HepG2 (cell line): ENCODE measurements at regions not wholly inside any gene's neighbourhood (a gene's known extent, or its start where the extent isn't known, plus 50 kb on each side); places are given as distances from the start of the nearest gene placed in this dataset.

Source experiments
- ATAC-seq: fragments of 200-7000 bp; cut with Tn5 transposase; 3 replicates; pipeline ENCODE4 v1.9.1; 2020; ENCODE audit warnings: mild to moderate bottlenecking, moderate library complexity
- BruUV-seq: library from RNA; stranded (reverse); fragments of 400-500 nt; replicated peaks from 2 replicates; lab custom pipeline; 2021; lab: Mats Ljungman, UMichigan
- CTCF ChIA-PET: fragments of 300-600 bp; formaldehyde crosslinking; extraction: SDS; loops from one replicate; lab custom pipeline; 2021; ENCODE audit warnings: low total read pairs, inconsistent platforms, low intra/inter-chr PET ratio; lab: Yijun Ruan, JAX
- POLR2A ChIA-PET: fragments of 350-600 bp; sonication (Branson Sonifier 250); formaldehyde crosslinking; loops from one replicate; lab custom pipeline; 2020; ENCODE audit warnings: antibody characterized with exemption, inconsistent platforms; lab: Yijun Ruan, JAX
- DNase-seq: peaks from one replicate; pipeline ENCODE4 v3.0.0-alpha.2; 2015; ENCODE audit warnings: low spot score
- FAIRE-seq: peaks from 3 replicates; lab custom pipeline; 2011; peaks lifted over from hg19 to GRCh38; lab: Jason Lieb, UNC
- H2AFZ ChIP-seq: one replicate; pipeline ENCODE4 v1.6.1; 2011; ENCODE audit warnings: low read length, inconsistent platforms
- H3K27ac ChIP-seq: fragments of 300-600 bp; 3 replicates; pipeline ENCODE4 v1.8.0; 2011; ENCODE audit warnings: mixed run types, mild to moderate bottlenecking, mixed read lengths, low read length, inconsistent platforms; ENCODE audit not compliant: insufficient read depth; ENCODE audit errors: extremely low read length
- H3K27me3 ChIP-seq, 2 experiments: fragments of 200-600 bp in 1 of 2; 2 replicates in 1 of 2; 3 replicates in 1 of 2; pipeline versions ENCODE4 v1.6.0 to v1.8.0; 2011; ENCODE audit warnings: low read length in 2 of 2, mild to moderate bottlenecking in 2 of 2, moderate library complexity in 2 of 2, inconsistent platforms in 1 of 2; ENCODE audit not compliant: insufficient read depth in 2 of 2, control insufficient read depth in 1 of 2
- H3K36me3 ChIP-seq, 2 experiments: fragments of 200-600 bp in 1 of 2; replicated peaks in 1 of 2; 2 replicates in 1 of 2; 3 replicates in 1 of 2; pipeline versions ENCODE4 v1.5.1 to v1.8.0; 2011; ENCODE audit warnings: low read length in 2 of 2, inconsistent platforms in 1 of 2; ENCODE audit not compliant: insufficient read depth in 2 of 2, control insufficient read depth in 1 of 2
- H3K4me1 ChIP-seq: 2 replicates; pipeline ENCODE4 v1.5.1; 2012; ENCODE audit warnings: low read length, inconsistent platforms; ENCODE audit not compliant: insufficient read depth
- H3K4me2 ChIP-seq: 2 replicates; pipeline ENCODE4 v1.6.0; 2011; ENCODE audit warnings: low read depth, low read length, inconsistent platforms
- H3K4me3 ChIP-seq, 3 experiments: fragments of 200-600 bp in 1 of 3; sonication (generic), shearing (Covaris generic) in 1 of 3; replicated peaks in 1 of 3; 2 replicates each; pipeline ENCODE4 v1.5.1; 2011 to 2016; ENCODE audit warnings: low read length in 3 of 3, inconsistent platforms in 2 of 3, low read depth in 2 of 3, mild to moderate bottlenecking in 2 of 3, control low read depth in 1 of 3, mixed read lengths in 1 of 3; ENCODE audit not compliant: insufficient read depth in 1 of 3
- H3K79me2 ChIP-seq: one replicate; pipeline ENCODE4 v1.6.1; 2011; ENCODE audit warnings: low read length, inconsistent platforms; ENCODE audit not compliant: insufficient read depth
- H3K9ac ChIP-seq: 2 replicates; pipeline ENCODE4 v1.6.0; 2011; ENCODE audit warnings: mild to moderate bottlenecking, low read depth, low read length, inconsistent platforms; ENCODE audit not compliant: insufficient read depth
- H3K9me3 ChIP-seq: 2 replicates; pipeline ENCODE4 v1.5.1; 2012; ENCODE audit warnings: mild to moderate bottlenecking, low read length
- H4K20me1 ChIP-seq: 2 replicates; pipeline ENCODE4 v1.6.0; 2011; ENCODE audit warnings: inconsistent platforms, mild to moderate bottlenecking, low read length, moderate library complexity; ENCODE audit not compliant: insufficient read depth
- BRF2 ChIP-seq: sonication (generic); formaldehyde crosslinking; IDR thresholded peaks from 2 replicates; pipeline ENCODE4 v1.8.1; 2022; ENCODE audit warnings: mild to moderate bottlenecking, missing genetic modification reagents
- DRAP1 ChIP-seq: IDR thresholded peaks from 2 replicates; pipeline ENCODE4 v1.6.1; 2016; ENCODE audit warnings: missing genetic modification reagents, missing compliant biosample characterization
- ETS1 ChIP-seq: sonication (generic); formaldehyde crosslinking; IDR thresholded peaks from 2 replicates; pipeline ENCODE4 v1.4.0; 2020; ENCODE audit warnings: missing genetic modification reagents
- MEF2D ChIP-seq: sonication (generic); formaldehyde crosslinking; IDR thresholded peaks from 2 replicates; pipeline ENCODE4 v1.5.1; 2020; ENCODE audit warnings: mild to moderate bottlenecking, missing genetic modification reagents
- NFKBIZ ChIP-seq: IDR thresholded peaks from 2 replicates; pipeline ENCODE4 v1.6.1; 2018; ENCODE audit warnings: missing genetic modification reagents, missing compliant biosample characterization
- RNF2 ChIP-seq: fragments of 450-650 bp; conservative IDR thresholded peaks from 2 replicates; pipeline ENCODE4 v1.6.1; 2016; ENCODE audit warnings: low read depth
- SUZ12 ChIP-seq: fragments of 150-350 bp; IDR thresholded peaks from 2 replicates; pipeline ENCODE4 v1.6.1; 2014; ENCODE audit warnings: low read depth, low read length
- TBX2 ChIP-seq: sonication (generic); formaldehyde crosslinking; IDR thresholded peaks from 2 replicates; pipeline ENCODE4 v1.5.0; 2020; ENCODE audit warnings: missing genetic modification reagents, mild to moderate bottlenecking, borderline replicate concordance
- ZNF138 ChIP-seq: sonication (generic); formaldehyde crosslinking; IDR thresholded peaks from 2 replicates; pipeline ENCODE4 v1.5.0; 2020; ENCODE audit warnings: mild to moderate bottlenecking, low read depth, missing genetic modification reagents
- ZNF510 ChIP-seq: sonication (generic); formaldehyde crosslinking; IDR thresholded peaks from 2 replicates; pipeline ENCODE4 v1.4.0; 2020; ENCODE audit warnings: low read depth, mild to moderate bottlenecking, missing genetic modification reagents
- ZNF512B ChIP-seq: sonication (generic); formaldehyde crosslinking; IDR thresholded peaks from 2 replicates; pipeline ENCODE4 v1.5.1; 2020; ENCODE audit warnings: missing genetic modification reagents, mild to moderate bottlenecking, borderline replicate concordance
- ZSCAN21 ChIP-seq: sonication (generic); formaldehyde crosslinking; IDR thresholded peaks from 2 replicates; pipeline ENCODE4 v1.8.0; 2022; ENCODE audit warnings: mild to moderate bottlenecking, missing genetic modification reagents, moderate library complexity, borderline replicate concordance
- WGBS: methylation state at CpG from one replicate; pipeline ENCODE4 v1.1.6; 2017; ENCODE audit warnings: low lambda C conversion rate; 5-methylcytosine and 5-hydroxymethylcytosine counted together
- in situ Hi-C: cut with HindIII; loops from 2 replicates; pipeline ENCODE4 v1.10.0; 2017; ENCODE audit warnings: low pct_unique_long_range_greater_than_20kb; ENCODE audit not compliant: extremely low pct_ligation_motif_present
- intact Hi-C: fragments of 100-400 bp; cut with micrococcal nuclease; formaldehyde crosslinking; loops from one replicate; pipeline ENCODE4 v1.10.0; 2022; ENCODE audit not compliant: unreplicated experiment

GRCh38 chr3:86282106-86282787, 708.7 kb downstream of the VGLL3 start:
- H3K4me2 ChIP-seq = no peak overlapping the region
- ChIA-PET CTCF (no interaction called here), POLR2A (no interaction called here)
- TF ChIP-seq TBX2 = no peak
- TF ChIP-seq NFKBIZ (CRISPR knock-in tag) = no peak
- no peak for TF ChIP-seq MEF2D (CRISPR knock-in tag)
- TF ChIP-seq BRF2 (CRISPR knock-in tag) = no peak
- TF ChIP-seq ZNF510 (CRISPR knock-in tag) = no peak
- TF ChIP-seq RNF2 = no peak
- TF ChIP-seq ZSCAN21 (CRISPR knock-in tag) = no peak
- no peak for TF ChIP-seq DRAP1 (CRISPR knock-in tag)
- TF ChIP-seq ZNF512B (CRISPR knock-in tag) = no peak
- TF ChIP-seq ZNF138 (CRISPR knock-in tag) = no peak
- TF ChIP-seq SUZ12 = no peak
- TF ChIP-seq ETS1 = no peak
- H3K9me3 ChIP-seq = no peaks in the 10 kb centered on the region
- no peaks in the 10 kb centered on the region for H4K20me1 ChIP-seq
- no peak overlapping the region for H3K27ac ChIP-seq
- H3K79me2 ChIP-seq = no peaks in the 10 kb centered on the region
- no peak overlapping the region for H2AFZ ChIP-seq
- no peaks in the 10 kb centered on the region for H3K4me1 ChIP-seq
- intact Hi-C loops = no loop called here
- H3K27me3 ChIP-seq = no peaks in the 10 kb centered on the region
- in situ Hi-C loops = no loop called here
- DNase-seq = no peak
- no peaks in the 10 kb centered on the region for H3K36me3 ChIP-seq
- H3K9ac ChIP-seq = no peak overlapping the region
- BruUV-seq = no TSS peak
- FAIRE-seq = no peak
- H3K4me3 ChIP-seq = no peak overlapping the region
- peak; percentile 41; the same call in 2 of the 3 replicates for ATAC-seq
- WGBS = 51% methylated on average over 13 of the region's 30 CpGs
